Smooth muscle cell (in vitro differentiated cells): ENCODE measurements at regions not wholly inside any gene's neighbourhood (a gene's known extent, or its start where the extent isn't known, plus 50 kb on each side); places are given as distances from the start of the nearest gene placed in this dataset.

Experiments used
- DNase-seq: peaks from one replicate; lab custom pipeline; 2025; ENCODE audit not compliant: unreplicated experiment; lab: John Stamatoyannopoulos, UW
- H2AFZ ChIP-seq: fragments of 200-600 bp; sonication (generic); 2 replicates; pipeline ENCODE4 v1.6.0; 2016; ENCODE audit warnings: antibody characterized with exemption, low read depth, mild to moderate bottlenecking
- H3F3A ChIP-seq: fragments of 200-600 bp; sonication (generic); 2 replicates; pipeline ENCODE4 v1.6.0; 2017; ENCODE audit warnings: antibody characterized with exemption, low read depth
- H3K27ac ChIP-seq: fragments of 200-600 bp; sonication (generic); 2 replicates; pipeline ENCODE4 v1.5.1; 2016; ENCODE audit warnings: low read depth, mild to moderate bottlenecking
- H3K27me3 ChIP-seq: fragments of 200-600 bp; sonication (generic); 2 replicates; pipeline ENCODE4 v1.6.1; 2016; ENCODE audit warnings: low read depth, mild to moderate bottlenecking
- H3K36me3 ChIP-seq: fragments of 200-600 bp; sonication (generic); 2 replicates; pipeline ENCODE4 v1.5.1; 2016; ENCODE audit warnings: low read depth
- H3K4me1 ChIP-seq: fragments of 200-600 bp; sonication (generic); 2 replicates; pipeline ENCODE4 v1.5.1; 2016; ENCODE audit warnings: low read depth
- H3K4me2 ChIP-seq: fragments of 200-600 bp; sonication (generic); 2 replicates; pipeline ENCODE4 v1.6.0; 2016; ENCODE audit warnings: mild to moderate bottlenecking
- H3K4me3 ChIP-seq: fragments of 200-600 bp; sonication (generic); 2 replicates; pipeline ENCODE4 v1.5.1; 2016; ENCODE audit warnings: mild to moderate bottlenecking
- H3K79me2 ChIP-seq: fragments of 200-600 bp; sonication (generic); 2 replicates; pipeline ENCODE4 v1.6.0; 2016; ENCODE audit warnings: low read depth, mild to moderate bottlenecking
- H3K9ac ChIP-seq: fragments of 200-600 bp; sonication (generic); 2 replicates; pipeline ENCODE4 v1.6.0; 2016; ENCODE audit warnings: low read depth
- H3K9me3 ChIP-seq: fragments of 200-600 bp; sonication (generic); replicated peaks from 2 replicates; pipeline ENCODE4 v1.5.1; 2016; ENCODE audit warnings: low read depth
- H4K20me1 ChIP-seq: fragments of 200-600 bp; sonication (generic); 2 replicates; pipeline ENCODE4 v1.6.0; 2016; ENCODE audit warnings: low read depth
- CTCF ChIP-seq: fragments of 200-600 bp; sonication (generic); IDR thresholded peaks from 2 replicates; pipeline ENCODE4 v1.5.1; 2017; ENCODE audit warnings: borderline replicate concordance, mild to moderate bottlenecking, antibody characterized with exemption; ENCODE audit not compliant: insufficient read depth, poor library complexity, severe bottlenecking
- WGBS: methylation state at CpG from one replicate; pipeline ENCODE4 v1.1.7; 2016; ENCODE audit warnings: low lambda C conversion rate; 5-methylcytosine and 5-hydroxymethylcytosine counted together

- Histone ChIP-seq H3K27me3 (no peaks in the 10 kb centered on the region), H4K20me1 (no peaks in the 10 kb centered on the region), H3K36me3 (no peaks in the 10 kb centered on the region), H2AFZ (no peak overlapping the region), H3K4me2 (no peak overlapping the region), H3K9ac (no peak overlapping the region), H3K79me2 (no peaks in the 10 kb centered on the region), H3K27ac (no peak overlapping the region), H3K4me3 (no peak overlapping the region), H3K4me1 (no peaks in the 10 kb centered on the region), H3F3A (no peaks in the 10 kb centered on the region), H3K9me3 (no peaks in the 10 kb centered on the region)
- TF ChIP-seq CTCF = no peak
- no peak for DNase-seq
- WGBS = 88% methylated on average over 4 of the region's 4 CpGs
Measured at GRCh38 chr18:37930640-37931039, 365.0 kb upstream of the CELF4 start.

DNA sequence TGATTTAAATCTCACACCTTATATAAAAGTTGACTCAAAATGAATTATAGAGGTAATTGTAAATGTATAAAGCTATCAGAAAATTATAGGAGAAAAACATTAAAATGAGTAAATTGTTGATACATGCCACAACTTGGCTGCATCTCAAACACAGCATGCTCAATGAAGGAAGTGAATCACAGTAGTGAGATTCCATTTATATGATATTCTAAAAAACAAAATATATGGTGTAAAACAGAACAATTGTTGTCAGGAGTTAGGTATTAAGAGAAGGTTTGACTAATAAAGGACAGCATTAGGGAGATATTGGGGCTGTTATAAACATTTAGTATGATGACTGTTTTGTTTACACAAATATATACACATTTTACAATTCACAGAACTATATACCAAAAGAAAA is 356.6 kb upstream of the CELF4 start:
- no peak for TF ChIP-seq CTCF
- Histone ChIP-seq H3K79me2 (no peaks in the 10 kb centered on the region), H3K4me2 (no peak overlapping the region), H3K27me3 (no peaks in the 10 kb centered on the region), H3K27ac (no peak overlapping the region), H3K9me3 (no peaks in the 10 kb centered on the region), H3F3A (no peaks in the 10 kb centered on the region), H3K9ac (no peak overlapping the region), H3K4me3 (no peak overlapping the region), H2AFZ (no peak overlapping the region), H3K36me3 (no peaks in the 10 kb centered on the region), H3K4me1 (no peaks in the 10 kb centered on the region), H4K20me1 (no peaks in the 10 kb centered on the region)
- DNase-seq = no peak

GRCh38 chr18:37920865-37921264 is 355.3 kb upstream of the CELF4 start:
- H3K4me1 ChIP-seq = no peaks in the 10 kb centered on the region
- WGBS = 89% methylated on average over 4 of the region's 4 CpGs
- no peak overlapping the region for H2AFZ ChIP-seq
- no peak overlapping the region for H3K27ac ChIP-seq
- H4K20me1 ChIP-seq = no peaks in the 10 kb centered on the region
- H3K9ac ChIP-seq = no peak overlapping the region
- no peaks in the 10 kb centered on the region for H3K27me3 ChIP-seq
- DNase-seq = no peak
- TF ChIP-seq CTCF = no peak
- no peaks in the 10 kb centered on the region for H3K79me2 ChIP-seq
- no peak overlapping the region for H3K4me3 ChIP-seq
- H3F3A ChIP-seq = no peaks in the 10 kb centered on the region
- no peaks in the 10 kb centered on the region for H3K9me3 ChIP-seq
- H3K36me3 ChIP-seq = no peaks in the 10 kb centered on the region
- H3K4me2 ChIP-seq = no peak overlapping the region

DNA sequence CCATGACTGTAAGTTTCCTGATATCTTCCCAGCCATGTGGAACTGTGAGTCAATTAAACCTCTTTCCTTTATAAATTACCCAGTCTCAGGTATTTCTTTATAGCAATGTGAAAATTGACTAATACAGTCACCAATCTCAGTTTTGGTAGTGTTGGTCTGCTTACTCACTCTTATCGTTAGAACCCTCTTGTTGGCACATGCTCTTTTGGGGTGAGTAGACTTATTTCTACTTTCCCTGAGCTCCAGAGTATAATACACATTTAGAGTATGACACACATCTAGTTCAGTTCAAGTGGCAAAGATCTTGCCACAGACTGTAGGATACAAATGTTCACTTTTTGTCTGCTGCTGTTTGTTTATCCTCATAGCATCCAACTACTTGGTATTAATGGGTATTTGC is 347.5 kb upstream of the CELF4 start:
- TF ChIP-seq CTCF = no peak
- Histone ChIP-seq H3K4me1 (no peaks in the 10 kb centered on the region), H3K27ac (no peak overlapping the region), H3K36me3 (no peaks in the 10 kb centered on the region), H3K4me2 (no peak overlapping the region), H3K9me3 (no peaks in the 10 kb centered on the region), H3K79me2 (no peaks in the 10 kb centered on the region), H4K20me1 (no peaks in the 10 kb centered on the region), H3K4me3 (no peak overlapping the region), H3K9ac (no peak overlapping the region), H3F3A (no peaks in the 10 kb centered on the region), H3K27me3 (no peaks in the 10 kb centered on the region), H2AFZ (no peak overlapping the region)
- 77% methylated on average over 1 of the region's 1 CpG for WGBS
- no peak for DNase-seq
